K562 (cell line): ENCODE measurements at regions not wholly inside any gene's neighbourhood (a gene's known extent, or its start where the extent isn't known, plus 50 kb on each side); places are given as distances from the start of the nearest gene placed in this dataset.

Source experiments
- ATAC-seq: fragments of 200-7000 bp; cut with Tn5 transposase; 3 replicates; pipeline ENCODE4 v1.9.1; 2020; ENCODE audit warnings: moderate library complexity
- BruUV-seq: library from RNA; stranded (reverse); fragments of 400-500 nt; replicated peaks from 2 replicates; lab custom pipeline; 2021; lab: Mats Ljungman, UMichigan
- CTCF ChIA-PET: fragments of 300-600 bp; formaldehyde crosslinking; extraction: SDS; loops from one replicate; lab custom pipeline; 2021; ENCODE audit warnings: low intra/inter-chr PET ratio; lab: Yijun Ruan, JAX
- POLR2A ChIA-PET: fragments of 300-600, 350-650 bp; sonication (Branson Sonifier 250); formaldehyde crosslinking; extraction: SDS; loops from one replicate; lab custom pipeline; 2021; ENCODE audit warnings: antibody characterized with exemption, inconsistent platforms; lab: Yijun Ruan, JAX
- DNase-seq, 4 experiments: peaks; one replicate each; pipeline versions ENCODE4 v3.0.0 to v3.0.0-alpha.2; 2011 to 2018; ENCODE audit warnings: low spot score in 3 of 4, mixed read lengths in 3 of 4; ENCODE audit errors: extremely low read depth in 1 of 4
- FAIRE-seq: peaks from 2 replicates; lab custom pipeline; 2011; peaks lifted over from hg19 to GRCh38; lab: Jason Lieb, UNC
- H2AFZ ChIP-seq: 2 replicates; pipeline ENCODE4 v1.6.0; 2011; ENCODE audit warnings: low read depth, low read length, control low read depth, inconsistent platforms
- H3K27ac ChIP-seq: fragments of 200-600 bp; 3 replicates; pipeline ENCODE4 v1.8.0; 2011; ENCODE audit warnings: low read depth, mild to moderate bottlenecking, control low read depth, inconsistent platforms, low read length, moderate library complexity, mixed read lengths; ENCODE audit errors: extremely low read depth
- H3K27me3 ChIP-seq, 2 experiments: fragments of 300-600 bp in 1 of 2; 2 replicates in 1 of 2; 3 replicates in 1 of 2; pipeline versions ENCODE4 v1.6.0 to v1.8.0; 2011; ENCODE audit warnings: inconsistent platforms in 2 of 2, low read length in 2 of 2, mild to moderate bottlenecking in 1 of 2, mixed read lengths in 1 of 2, moderate library complexity in 1 of 2; ENCODE audit not compliant: control insufficient read depth in 2 of 2, insufficient read depth in 2 of 2
- H3K36me3 ChIP-seq: fragments of 300-600 bp; 3 replicates; pipeline ENCODE4 v1.8.0; 2011; ENCODE audit warnings: mild to moderate bottlenecking, low read length, inconsistent platforms; ENCODE audit not compliant: control insufficient read depth, insufficient read depth
- H3K4me1 ChIP-seq, 2 experiments: fragments of 200-600 bp in 1 of 2; replicated peaks in 1 of 2; 2 replicates in 1 of 2; 3 replicates in 1 of 2; pipeline versions ENCODE4 v1.5.1 to v1.8.0; 2011; ENCODE audit warnings: inconsistent platforms in 2 of 2, low read length in 2 of 2, mild to moderate bottlenecking in 1 of 2, mixed read lengths in 1 of 2, moderate library complexity in 1 of 2; ENCODE audit not compliant: control insufficient read depth in 2 of 2, insufficient read depth in 2 of 2
- H3K4me2 ChIP-seq: 2 replicates; pipeline ENCODE4 v1.6.1; 2011; ENCODE audit warnings: low read length, control low read depth, inconsistent platforms, mixed read lengths; ENCODE audit not compliant: insufficient read depth
- H3K4me3 ChIP-seq: fragments of 200-600 bp; sonication (generic), shearing (Covaris generic); 2 replicates; pipeline ENCODE4 v1.5.1; 2016; ENCODE audit warnings: control low read depth, inconsistent platforms
- H3K79me2 ChIP-seq: fragments of 200-600 bp; 3 replicates; pipeline ENCODE4 v1.8.0; 2011; ENCODE audit warnings: low read length, inconsistent platforms; ENCODE audit not compliant: control insufficient read depth, insufficient read depth
- H3K9ac ChIP-seq, 2 experiments: 2 replicates each; pipeline versions ENCODE4 v1.6.0 to v1.6.1; 2011; ENCODE audit warnings: low read depth in 2 of 2, low read length in 2 of 2, control low read depth in 1 of 2, inconsistent platforms in 1 of 2, mild to moderate bottlenecking in 1 of 2, mixed read lengths in 1 of 2; ENCODE audit not compliant: insufficient read depth in 1 of 2
- H3K9me1 ChIP-seq: one replicate; pipeline ENCODE4 v1.6.0; 2011; ENCODE audit warnings: inconsistent platforms, mild to moderate bottlenecking, low read length, moderate library complexity; ENCODE audit not compliant: control insufficient read depth, insufficient read depth
- H3K9me3 ChIP-seq: replicated peaks from 2 replicates; pipeline ENCODE4 v1.5.1; 2011; ENCODE audit warnings: low read depth, low read length, inconsistent platforms; ENCODE audit not compliant: control insufficient read depth, insufficient read depth
- H4K20me1 ChIP-seq: replicated peaks from 2 replicates; pipeline ENCODE4 v1.6.1; 2011; ENCODE audit warnings: low read length, inconsistent platforms, mixed read lengths; ENCODE audit not compliant: control insufficient read depth, insufficient read depth
- FUS ChIP-seq: fragments of 200-400 bp; formaldehyde crosslinking; optimal IDR thresholded peaks from 2 replicates; pipeline ENCODE3; 2017; ENCODE audit warnings: low read depth, low read length
- HEY1 ChIP-seq: fragments of 250-450 bp; sonication (Bioruptor Pico); IDR thresholded peaks from 2 replicates; pipeline ENCODE4 v1.5.0; 2020; ENCODE audit warnings: mild to moderate bottlenecking, moderate library complexity, borderline replicate concordance
- HSF4 ChIP-seq: fragments of 250-450 bp; sonication (Bioruptor Pico); IDR thresholded peaks from 2 replicates; pipeline ENCODE4 v2.1.2; 2022; ENCODE audit warnings: mild to moderate bottlenecking, moderate library complexity, borderline replicate concordance
- MEF2A ChIP-seq: IDR thresholded peaks from 2 replicates; pipeline ENCODE4 v1.6.1; 2011; ENCODE audit warnings: low read depth, mild to moderate bottlenecking, low read length, moderate library complexity; ENCODE audit not compliant: control insufficient read depth
- RAD21 ChIP-seq, 2 experiments: fragments of 250-450 bp in 1 of 2; fragments of 450-650 bp in 1 of 2; sonication (Bioruptor Pico) in 1 of 2; formaldehyde crosslinking in 1 of 2; IDR thresholded peaks in 1 of 2; conservative IDR thresholded peaks in 1 of 2; 2 replicates each; pipeline versions ENCODE4 v1.4.0 to v1.8.0; 2020 to 2022; ENCODE audit warnings: mild to moderate bottlenecking in 2 of 2, moderate library complexity in 1 of 2
- SMC3 ChIP-seq: conservative IDR thresholded peaks from 2 replicates; pipeline ENCODE4 v1.6.1; 2011; ENCODE audit warnings: low read depth, low read length, improper control_type of control experiment; ENCODE audit not compliant: insufficient read depth
- TAF1 ChIP-seq: IDR thresholded peaks from 2 replicates; pipeline ENCODE4 v1.6.1; 2011; ENCODE audit warnings: mild to moderate bottlenecking, low read length, moderate library complexity; ENCODE audit not compliant: insufficient read depth, control insufficient read depth, severe bottlenecking; ENCODE audit errors: extremely low read depth
- ZNF263 ChIP-seq: sonication (generic); formaldehyde crosslinking; IDR thresholded peaks from 2 replicates; pipeline ENCODE4 v1.8.0; 2022; ENCODE audit warnings: mild to moderate bottlenecking, missing genetic modification reagents, borderline replicate concordance
- ZNF766 ChIP-seq: fragments of 200-800 bp; sonication (Bioruptor generic); conservative IDR thresholded peaks from 2 replicates; pipeline ENCODE4 v1.6.1; 2016; ENCODE audit warnings: missing genetic modification characterization, missing compliant biosample characterization
- WGBS: fragments of 100-300 bp; shearing (Covaris generic); methylation state at CpG from one replicate; pipeline ENCODE4 v1.1.6; 2016; ENCODE audit warnings: low coverage, mixed read lengths; ENCODE audit not compliant: insufficient coverage; ENCODE audit errors: missing lambda C conversion rate; 5-methylcytosine and 5-hydroxymethylcytosine counted together
- in situ Hi-C: fragments of 300-500 bp; cut with MboI; formaldehyde crosslinking; loops from 4 replicates; pipeline ENCODE4 v1.15.0; 2018; ENCODE audit warnings: inconsistent platforms, mixed read lengths
- intact Hi-C: fragments of 100-400 bp; cut with micrococcal nuclease; formaldehyde crosslinking; loops from 2 replicates; pipeline ENCODE4 v1.14.2; 2022
- TF ChIP-seq, protein P1 (sequence below), 2 experiments: fragments of 450-650 bp; formaldehyde crosslinking in 1 of 2; IDR thresholded peaks; 2 replicates each; pipeline versions ENCODE4 v1.4.0 to v1.6.1; 2014 to 2020; ENCODE audit warnings: mild to moderate bottlenecking in 2 of 2, borderline replicate concordance in 1 of 2, low read depth in 1 of 2
- TF ChIP-seq, protein P2 (sequence below): fragments of 250-450 bp; sonication (Bioruptor Pico); IDR thresholded peaks from 2 replicates; pipeline ENCODE4 v1.9.0; 2021; ENCODE audit warnings: mild to moderate bottlenecking, inconsistent platforms

DNA sequence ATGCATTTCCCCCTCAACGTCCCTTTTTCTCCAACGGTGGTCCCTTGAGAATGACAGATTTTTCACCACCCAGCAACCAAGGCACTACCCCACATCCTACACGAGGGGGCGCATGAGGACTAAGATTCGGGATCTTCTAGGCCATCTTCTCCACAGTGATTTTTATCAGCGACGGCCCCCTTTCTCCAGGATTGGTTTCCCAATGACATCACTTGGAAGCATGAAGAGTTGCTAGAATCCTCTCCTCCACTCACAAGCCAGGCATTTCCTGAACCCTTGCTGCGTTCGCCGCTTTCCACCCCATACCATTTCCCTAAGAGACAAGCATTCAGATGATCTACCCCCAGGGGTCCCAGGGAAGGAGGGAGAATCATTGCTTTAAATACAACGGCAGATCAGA, 252.0 kb downstream of the HIVEP2 start:
- no peaks in the 10 kb centered on the region for H3K9me3 ChIP-seq
- H4K20me1 ChIP-seq: no peaks in the 10 kb centered on the region
- WGBS: 21% methylated on average over 11 of the region's 11 CpGs
- H3K4me1 ChIP-seq: no peaks in the 10 kb centered on the region
- ChIA-PET CTCF (interaction anchor here (0.6 to 1.9 kb wide), 8 partner anchors 9 to 1528 kb away, joined by 3 to 16 read pairs (median 4); no protein-coding TSS in a partner anchor), POLR2A (interaction anchor here (0.6 to 0.8 kb wide), 2 partner anchors 12 to 740 kb away, joined by 3 read pairs; no protein-coding TSS in a partner anchor)
- no TSS peak for BruUV-seq
- no peaks in the 10 kb centered on the region for H3K9me1 ChIP-seq
- no peak overlapping the region for H3K9ac ChIP-seq
- intact Hi-C loops (loop anchor here (1.0 to 2.0 kb wide), 6 partner anchors 130 to 734 kb away; no protein-coding TSS in a partner anchor), in situ Hi-C loops (loop anchor here (25.0 kb wide), 1 partner anchor 594 kb away; no protein-coding TSS in a partner anchor)
- no peaks in the 10 kb centered on the region for H3K79me2 ChIP-seq
- no peak overlapping the region for H3K4me2 ChIP-seq
- FAIRE-seq: peak; percentile 89
- peak; percentile 60 to 69 (median 66) for DNase-seq
- H3K4me3 ChIP-seq: no peak overlapping the region
- no peaks in the 10 kb centered on the region for H3K36me3 ChIP-seq
- peak; percentile 92 for ATAC-seq
- H2AFZ ChIP-seq: no peak overlapping the region
- no peak overlapping the region for H3K27ac ChIP-seq
- peaks cover 0 to 13% of the 10 kb centered on the region in 2 experiments; a peak in 3 of 5 replicates for H3K27me3 ChIP-seq
- peak; percentile 91 for TF ChIP-seq SMC3
- TF ChIP-seq HEY1 (CRISPR knock-in tag): no peak
- no peak for TF ChIP-seq MEF2A
- TF ChIP-seq RAD21 (CRISPR knock-in tag; conservative IDR thresholded peaks at IDR 0.05 in 1 of 2, IDR thresholded peaks at IDR 0.05 in 1 of 2): peak; percentile 97
- TF ChIP-seq, protein P1, sequence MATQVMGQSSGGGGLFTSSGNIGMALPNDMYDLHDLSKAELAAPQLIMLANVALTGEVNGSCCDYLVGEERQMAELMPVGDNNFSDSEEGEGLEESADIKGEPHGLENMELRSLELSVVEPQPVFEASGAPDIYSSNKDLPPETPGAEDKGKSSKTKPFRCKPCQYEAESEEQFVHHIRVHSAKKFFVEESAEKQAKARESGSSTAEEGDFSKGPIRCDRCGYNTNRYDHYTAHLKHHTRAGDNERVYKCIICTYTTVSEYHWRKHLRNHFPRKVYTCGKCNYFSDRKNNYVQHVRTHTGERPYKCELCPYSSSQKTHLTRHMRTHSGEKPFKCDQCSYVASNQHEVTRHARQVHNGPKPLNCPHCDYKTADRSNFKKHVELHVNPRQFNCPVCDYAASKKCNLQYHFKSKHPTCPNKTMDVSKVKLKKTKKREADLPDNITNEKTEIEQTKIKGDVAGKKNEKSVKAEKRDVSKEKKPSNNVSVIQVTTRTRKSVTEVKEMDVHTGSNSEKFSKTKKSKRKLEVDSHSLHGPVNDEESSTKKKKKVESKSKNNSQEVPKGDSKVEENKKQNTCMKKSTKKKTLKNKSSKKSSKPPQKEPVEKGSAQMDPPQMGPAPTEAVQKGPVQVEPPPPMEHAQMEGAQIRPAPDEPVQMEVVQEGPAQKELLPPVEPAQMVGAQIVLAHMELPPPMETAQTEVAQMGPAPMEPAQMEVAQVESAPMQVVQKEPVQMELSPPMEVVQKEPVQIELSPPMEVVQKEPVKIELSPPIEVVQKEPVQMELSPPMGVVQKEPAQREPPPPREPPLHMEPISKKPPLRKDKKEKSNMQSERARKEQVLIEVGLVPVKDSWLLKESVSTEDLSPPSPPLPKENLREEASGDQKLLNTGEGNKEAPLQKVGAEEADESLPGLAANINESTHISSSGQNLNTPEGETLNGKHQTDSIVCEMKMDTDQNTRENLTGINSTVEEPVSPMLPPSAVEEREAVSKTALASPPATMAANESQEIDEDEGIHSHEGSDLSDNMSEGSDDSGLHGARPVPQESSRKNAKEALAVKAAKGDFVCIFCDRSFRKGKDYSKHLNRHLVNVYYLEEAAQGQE (IDR thresholded peaks at IDR 0.05; ENCODE audit: borderline replicate concordance): peak; percentile 87
- TF ChIP-seq, protein P1 (CRISPR knock-in tag; IDR thresholded peaks at IDR 0.05; ENCODE audit: low read depth): no peak
- no peak for TF ChIP-seq TAF1
- TF ChIP-seq HSF4 (CRISPR knock-in tag): no peak
- TF ChIP-seq, protein P2, sequence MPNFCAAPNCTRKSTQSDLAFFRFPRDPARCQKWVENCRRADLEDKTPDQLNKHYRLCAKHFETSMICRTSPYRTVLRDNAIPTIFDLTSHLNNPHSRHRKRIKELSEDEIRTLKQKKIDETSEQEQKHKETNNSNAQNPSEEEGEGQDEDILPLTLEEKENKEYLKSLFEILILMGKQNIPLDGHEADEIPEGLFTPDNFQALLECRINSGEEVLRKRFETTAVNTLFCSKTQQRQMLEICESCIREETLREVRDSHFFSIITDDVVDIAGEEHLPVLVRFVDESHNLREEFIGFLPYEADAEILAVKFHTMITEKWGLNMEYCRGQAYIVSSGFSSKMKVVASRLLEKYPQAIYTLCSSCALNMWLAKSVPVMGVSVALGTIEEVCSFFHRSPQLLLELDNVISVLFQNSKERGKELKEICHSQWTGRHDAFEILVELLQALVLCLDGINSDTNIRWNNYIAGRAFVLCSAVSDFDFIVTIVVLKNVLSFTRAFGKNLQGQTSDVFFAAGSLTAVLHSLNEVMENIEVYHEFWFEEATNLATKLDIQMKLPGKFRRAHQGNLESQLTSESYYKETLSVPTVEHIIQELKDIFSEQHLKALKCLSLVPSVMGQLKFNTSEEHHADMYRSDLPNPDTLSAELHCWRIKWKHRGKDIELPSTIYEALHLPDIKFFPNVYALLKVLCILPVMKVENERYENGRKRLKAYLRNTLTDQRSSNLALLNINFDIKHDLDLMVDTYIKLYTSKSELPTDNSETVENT (CRISPR knock-in tag): no peak
- no peak for TF ChIP-seq FUS
- TF ChIP-seq ZNF263: no peak
- no peak for TF ChIP-seq ZNF766 (CRISPR knock-in tag)
